AG04450 (cell line): ENCODE measurements at regions not wholly inside any gene's neighbourhood (a gene's known extent, or its start where the extent isn't known, plus 50 kb on each side); places are given as distances from the start of the nearest gene placed in this dataset.

Experiments
- CTCF ChIA-PET: fragments of 300-600, 350-600 bp; formaldehyde crosslinking; extraction: SDS; loops from one replicate; lab custom pipeline; 2022; ENCODE audit warnings: antibody characterized with exemption, inconsistent platforms; lab: Charles Lee
- POLR2A ChIA-PET: fragments of 350-600 bp; formaldehyde crosslinking; extraction: SDS; loops from one replicate; lab custom pipeline; 2021; ENCODE audit warnings: antibody characterized with exemption, inconsistent platforms; lab: Yijun Ruan, JAX
- DNase-seq: peaks from one replicate; pipeline ENCODE4 v3.0.0-alpha.2; 2011; ENCODE audit warnings: low read depth, low spot score
- H3K27ac ChIP-seq: one replicate; pipeline ENCODE4 v1.5.1; 2012; ENCODE audit warnings: low read depth, low read length, control low read depth
- H3K27me3 ChIP-seq: one replicate; pipeline ENCODE4 v1.6.0; 2012; ENCODE audit warnings: low read length; ENCODE audit not compliant: control insufficient read depth, insufficient read depth
- H3K4me3 ChIP-seq: 2 replicates; pipeline ENCODE4 v1.5.1; 2011; ENCODE audit warnings: mild to moderate bottlenecking, low read depth, low read length, control low read depth
- H3K9me3 ChIP-seq: 2 replicates; pipeline ENCODE4 v1.5.1; 2012; ENCODE audit warnings: low read length; ENCODE audit not compliant: control insufficient read depth, insufficient read depth
- TF ChIP-seq, protein P1 (sequence below): IDR thresholded peaks from 2 replicates; pipeline ENCODE4 v1.5.1; 2011; ENCODE audit warnings: low read depth, low read length, control low read depth, inconsistent platforms

DNA sequence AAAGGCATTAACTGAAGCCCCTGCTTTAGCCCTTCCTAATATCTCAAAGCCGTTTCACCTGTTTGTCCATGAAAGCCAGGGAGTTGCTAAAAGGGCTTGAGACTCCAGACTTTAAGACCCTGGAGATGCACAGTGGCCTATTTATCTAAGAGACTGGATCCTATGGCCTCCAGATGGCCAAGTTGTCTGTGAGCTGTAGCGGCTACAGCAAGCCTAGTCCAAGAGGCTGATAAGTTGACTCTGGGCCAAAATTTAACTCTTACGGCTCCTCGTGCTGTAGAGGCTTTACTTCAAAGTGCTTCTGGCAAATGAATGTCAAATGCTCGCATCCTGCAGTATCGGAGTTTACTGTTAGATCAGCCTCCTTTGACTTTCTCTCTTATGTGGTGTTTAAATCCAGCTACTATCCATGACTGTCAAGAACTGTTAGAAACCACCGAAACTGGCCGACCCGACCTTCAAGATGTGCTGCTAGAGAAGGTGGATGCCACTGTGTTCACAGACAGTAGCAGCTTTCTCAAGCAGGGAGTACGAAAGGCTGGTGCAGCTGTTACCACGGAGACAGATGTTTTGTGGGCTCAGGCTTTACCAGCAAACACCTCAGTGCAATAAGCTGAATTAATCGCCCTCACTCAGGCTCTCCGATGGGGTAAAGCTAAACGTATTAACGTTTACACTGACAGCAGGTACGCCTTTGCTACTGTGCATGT, 336.7 kb upstream of the CNTNAP5 start:
- ChIA-PET CTCF (no interaction called here), POLR2A (no interaction called here)
- DNase-seq, result no peak
- no peak overlapping the region for H3K4me3 ChIP-seq
- H3K27me3 ChIP-seq, result no peaks in the 10 kb centered on the region
- H3K27ac ChIP-seq, result no peak overlapping the region
- H3K9me3 ChIP-seq, result peaks cover 28% of the 10 kb centered on the region
- TF ChIP-seq, protein P1, sequence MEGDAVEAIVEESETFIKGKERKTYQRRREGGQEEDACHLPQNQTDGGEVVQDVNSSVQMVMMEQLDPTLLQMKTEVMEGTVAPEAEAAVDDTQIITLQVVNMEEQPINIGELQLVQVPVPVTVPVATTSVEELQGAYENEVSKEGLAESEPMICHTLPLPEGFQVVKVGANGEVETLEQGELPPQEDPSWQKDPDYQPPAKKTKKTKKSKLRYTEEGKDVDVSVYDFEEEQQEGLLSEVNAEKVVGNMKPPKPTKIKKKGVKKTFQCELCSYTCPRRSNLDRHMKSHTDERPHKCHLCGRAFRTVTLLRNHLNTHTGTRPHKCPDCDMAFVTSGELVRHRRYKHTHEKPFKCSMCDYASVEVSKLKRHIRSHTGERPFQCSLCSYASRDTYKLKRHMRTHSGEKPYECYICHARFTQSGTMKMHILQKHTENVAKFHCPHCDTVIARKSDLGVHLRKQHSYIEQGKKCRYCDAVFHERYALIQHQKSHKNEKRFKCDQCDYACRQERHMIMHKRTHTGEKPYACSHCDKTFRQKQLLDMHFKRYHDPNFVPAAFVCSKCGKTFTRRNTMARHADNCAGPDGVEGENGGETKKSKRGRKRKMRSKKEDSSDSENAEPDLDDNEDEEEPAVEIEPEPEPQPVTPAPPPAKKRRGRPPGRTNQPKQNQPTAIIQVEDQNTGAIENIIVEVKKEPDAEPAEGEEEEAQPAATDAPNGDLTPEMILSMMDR, result no peak

DNA sequence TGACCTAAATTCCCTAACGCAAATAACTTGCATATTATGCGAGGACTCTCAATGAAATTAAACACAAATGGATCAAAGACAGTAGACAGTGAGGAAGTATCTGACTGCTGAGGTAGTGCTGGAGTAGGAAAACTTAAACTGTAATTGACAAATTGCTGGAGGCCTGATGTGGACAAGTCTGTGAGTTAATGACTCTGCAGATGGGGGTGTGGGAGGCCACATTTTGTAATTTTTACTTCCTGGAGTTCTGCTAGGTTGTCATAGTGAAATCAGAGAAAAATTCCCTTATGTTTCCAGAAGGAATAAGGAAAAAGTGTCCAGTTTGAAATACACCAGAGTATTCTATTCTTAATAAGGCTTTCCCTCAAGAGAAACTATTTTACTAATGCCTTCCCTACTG, 333.0 kb upstream of the CNTNAP5 start:
- TF ChIP-seq, protein P1, result no peak

DNA sequence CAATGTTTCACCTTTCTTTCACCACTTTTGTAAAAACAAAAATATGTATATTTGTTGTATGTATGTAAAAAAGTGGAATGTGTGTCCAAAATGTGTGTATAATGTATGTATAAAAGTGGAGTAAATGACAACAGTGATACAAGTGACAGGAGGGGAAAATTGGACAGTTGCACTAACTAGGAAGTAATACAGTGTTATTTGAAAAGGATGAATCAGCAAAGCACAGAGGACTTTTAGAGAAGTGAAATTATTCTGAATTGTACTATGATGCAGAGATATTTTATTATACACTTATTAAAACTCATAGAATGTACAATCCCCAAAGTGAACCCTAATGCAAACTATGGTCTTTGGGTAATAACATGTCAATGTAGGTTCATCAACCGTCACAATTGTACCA, 331.3 kb upstream of the CNTNAP5 start:
- H3K27me3 ChIP-seq, result no peaks in the 10 kb centered on the region
- TF ChIP-seq, protein P1, result no peak
- peaks cover 10% of the 10 kb centered on the region; the same call in 1 of the 2 replicates for H3K9me3 ChIP-seq
- no peak overlapping the region for H3K27ac ChIP-seq
- no peak overlapping the region for H3K4me3 ChIP-seq
- ChIA-PET CTCF (no interaction called here), POLR2A (no interaction called here)
- no peak for DNase-seq

More for the DNA sequence above, 333.0 kb upstream of the CNTNAP5 start:
- Histone ChIP-seq H3K9me3 (peaks cover 22% of the 10 kb centered on the region; the same call in 1 of the 2 replicates), H3K27ac (no peak overlapping the region), H3K4me3 (no peak overlapping the region), H3K27me3 (no peaks in the 10 kb centered on the region)
- ChIA-PET POLR2A (no interaction called here), CTCF (no interaction called here)
- no peak for DNase-seq

DNA sequence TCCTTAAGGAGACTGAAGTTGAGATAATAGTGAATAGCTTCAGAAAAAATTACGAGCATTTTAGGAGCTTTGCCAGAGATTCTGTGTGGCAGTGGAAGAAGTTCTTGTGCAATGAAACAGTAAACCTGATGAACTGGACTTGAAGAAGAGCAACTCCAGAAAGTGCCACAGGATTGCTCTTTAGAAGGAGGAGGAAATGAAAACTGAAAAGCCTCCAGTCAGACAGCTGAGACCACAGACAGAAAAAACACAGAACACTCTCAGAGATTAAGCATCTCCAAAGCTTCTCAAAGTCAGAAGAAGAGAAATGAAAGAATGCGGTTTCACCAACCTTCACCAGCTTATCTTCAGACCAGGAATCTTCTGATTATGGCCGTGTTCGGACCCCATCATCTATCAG, 329.7 kb upstream of the CNTNAP5 start:
- Histone ChIP-seq H3K4me3 (no peak overlapping the region), H3K9me3 (peaks cover 11% of the 10 kb centered on the region; the same call in 1 of the 2 replicates), H3K27ac (no peak overlapping the region), H3K27me3 (no peaks in the 10 kb centered on the region)
- no peak for DNase-seq
- ChIA-PET CTCF (no interaction called here), POLR2A (no interaction called here)
- TF ChIP-seq, protein P1, result no peak

DNA sequence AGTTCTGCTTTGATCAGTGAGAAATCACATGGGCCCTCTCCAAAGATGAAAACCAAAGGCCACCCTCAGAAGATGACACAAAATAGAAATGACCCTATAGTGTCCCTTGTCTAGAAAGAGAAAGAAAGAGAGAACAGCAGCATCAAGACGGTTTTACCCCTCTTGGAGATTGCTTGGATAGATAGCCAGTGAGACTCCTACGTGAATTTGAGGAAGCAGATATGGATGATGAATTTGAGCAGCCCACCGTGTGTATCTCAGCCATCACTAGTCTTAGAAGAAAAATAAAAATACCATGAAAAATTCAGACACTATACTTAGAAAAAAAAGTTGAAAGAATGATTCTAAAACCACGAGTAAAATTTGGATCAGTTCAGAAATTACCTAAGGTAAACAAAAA, 329.1 kb upstream of the CNTNAP5 start:
- CTCF ChIA-PET, result no interaction called here
- Histone ChIP-seq H3K27me3 (no peaks in the 10 kb centered on the region), H3K4me3 (no peak overlapping the region), H3K9me3 (peaks cover 11% of the 10 kb centered on the region; the same call in 1 of the 2 replicates), H3K27ac (no peak overlapping the region)
- no peak for DNase-seq
- POLR2A ChIA-PET, result no interaction called here
- TF ChIP-seq, protein P1, result no peak
